ENCODE measurements at regions not wholly inside any gene's neighbourhood (a gene's known extent, or its start where the extent isn't known, plus 50 kb on each side); places are given as distances from the start of the nearest gene placed in this dataset.

DNA sequence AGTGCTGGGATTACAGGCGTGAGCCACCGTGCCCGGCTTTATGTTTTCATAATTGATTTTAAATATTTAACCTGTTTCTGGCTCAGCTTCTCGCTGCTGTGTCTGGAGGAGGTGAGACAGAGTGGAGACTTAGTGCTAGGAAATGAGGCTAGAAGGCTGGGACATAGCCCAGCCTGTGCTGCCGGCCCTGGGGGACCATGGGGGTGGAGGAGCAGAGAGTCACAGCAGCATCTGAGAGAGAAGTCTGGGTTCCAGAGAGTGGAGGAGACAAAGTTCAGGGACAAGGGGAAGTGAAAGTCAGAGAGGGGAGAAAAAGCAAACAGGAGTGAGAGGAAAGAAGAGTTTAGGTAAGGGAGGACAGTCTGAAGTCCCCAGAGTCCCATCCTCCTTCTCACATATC, 71.9 kb downstream of the LHX9 start:
- H3K36me3 ChIP-seq (ENCODE audit: control insufficient read depth, insufficient read depth, low read length) = peaks cover 23% of the 10 kb centered on the region; the same call in 1 of the 3 replicates
- CTCF ChIA-PET (ENCODE audit: low intra/inter-chr PET ratio) = no interaction called here
- H3K9me1 ChIP-seq (ENCODE audit: control insufficient read depth, insufficient read depth, low read length) = no peaks in the 10 kb centered on the region
- peaks cover 10% of the 10 kb centered on the region for H3K79me2 ChIP-seq (ENCODE audit: control insufficient read depth, insufficient read depth, low read length)
- H4K20me1 ChIP-seq (replicated peaks; ENCODE audit: control insufficient read depth, insufficient read depth, low read length) = no peaks in the 10 kb centered on the region
- ATAC-seq (peak; percentile 26), DNase-seq (ENCODE audit: extremely low read depth in 1 of 4, low spot score in 3 of 4) (no peak), FAIRE-seq (no peak)
- H3K27me3 ChIP-seq (ENCODE audit: control insufficient read depth in 2 of 2, insufficient read depth in 2 of 2, low read length in 2 of 2) = no peaks in the 10 kb centered on the region
- 83% methylated on average over 5 of the region's 5 CpGs for WGBS (ENCODE audit: insufficient coverage, low coverage, missing lambda C conversion rate)
- H3K9ac ChIP-seq (ENCODE audit: insufficient read depth in 1 of 2, low read depth in 2 of 2, low read length in 2 of 2) = no peak overlapping the region
- no peak overlapping the region for H2AFZ ChIP-seq (ENCODE audit: low read depth, low read length)
- TF ChIP-seq POLR2B (IDR thresholded peaks at IDR 0.05; ENCODE audit: low read depth, partially characterized antibody) (peak; percentile 48), BDP1 (IDR thresholded peaks at IDR 0.05; ENCODE audit: insufficient read depth, insufficient read length) (no peak)
- no peak overlapping the region for H3K27ac ChIP-seq (ENCODE audit: extremely low read depth, low read depth, low read length)
- no TSS peak for BruUV-seq (replicated peaks)
- intact Hi-C loops (cut with micrococcal nuclease) (no loop called here), in situ Hi-C loops (cut with MboI) (no loop called here)
- POLR2A ChIA-PET = interaction anchor here (0.8 to 0.9 kb wide), 2 partner anchors 9 to 12 kb away, joined by 4 to 5 read pairs; no protein-coding TSS in a partner anchor
- no peak overlapping the region for H3K4me3 ChIP-seq
- no peak overlapping the region for H3K4me2 ChIP-seq (ENCODE audit: insufficient read depth, low read length)
- no peaks in the 10 kb centered on the region for H3K9me3 ChIP-seq (replicated peaks; ENCODE audit: control insufficient read depth, insufficient read depth, low read depth, low read length)
- H3K4me1 ChIP-seq (replicated peaks in 1 of 2; ENCODE audit: control insufficient read depth in 2 of 2, insufficient read depth in 2 of 2, low read length in 2 of 2) = no peaks in the 10 kb centered on the region

DNA sequence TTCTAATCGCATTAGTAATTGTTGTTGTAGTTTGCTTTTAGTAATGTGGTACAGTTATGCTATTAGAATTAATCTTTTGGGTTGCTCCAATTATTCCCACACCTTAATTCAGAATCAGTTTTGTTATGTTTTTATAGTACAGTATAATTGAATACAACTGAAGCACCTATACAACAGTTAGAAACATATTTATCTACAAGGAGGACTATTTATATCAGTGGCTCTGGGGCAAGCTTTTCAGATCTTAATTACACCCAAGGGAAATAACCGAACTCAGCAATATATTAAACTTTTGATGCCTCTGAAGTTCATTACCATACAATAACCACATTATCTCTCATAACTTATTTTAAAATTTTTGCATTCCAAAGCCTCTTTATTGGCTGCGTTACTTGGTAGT, 74.4 kb downstream of the LHX9 start:
- FAIRE-seq = no peak
- in situ Hi-C loops (cut with MboI) = no loop called here
- POLR2A ChIA-PET = interaction anchor here (0.6 kb wide), 1 partner anchor 28 kb away, joined by 3 read pairs; no protein-coding TSS in a partner anchor
- DNase-seq (ENCODE audit: extremely low read depth in 1 of 4, low spot score in 3 of 4) = no peak
- no peaks in the 10 kb centered on the region for H3K4me1 ChIP-seq (replicated peaks in 1 of 2; ENCODE audit: control insufficient read depth in 2 of 2, insufficient read depth in 2 of 2, low read length in 2 of 2)
- no peak overlapping the region for H3K9ac ChIP-seq (ENCODE audit: insufficient read depth in 1 of 2, low read depth in 2 of 2, low read length in 2 of 2)
- CTCF ChIA-PET (ENCODE audit: low intra/inter-chr PET ratio) = no interaction called here
- H3K27me3 ChIP-seq (ENCODE audit: control insufficient read depth in 2 of 2, insufficient read depth in 2 of 2, low read length in 2 of 2) = no peaks in the 10 kb centered on the region
- BruUV-seq (replicated peaks) = no TSS peak
- TF ChIP-seq, protein P1, sequence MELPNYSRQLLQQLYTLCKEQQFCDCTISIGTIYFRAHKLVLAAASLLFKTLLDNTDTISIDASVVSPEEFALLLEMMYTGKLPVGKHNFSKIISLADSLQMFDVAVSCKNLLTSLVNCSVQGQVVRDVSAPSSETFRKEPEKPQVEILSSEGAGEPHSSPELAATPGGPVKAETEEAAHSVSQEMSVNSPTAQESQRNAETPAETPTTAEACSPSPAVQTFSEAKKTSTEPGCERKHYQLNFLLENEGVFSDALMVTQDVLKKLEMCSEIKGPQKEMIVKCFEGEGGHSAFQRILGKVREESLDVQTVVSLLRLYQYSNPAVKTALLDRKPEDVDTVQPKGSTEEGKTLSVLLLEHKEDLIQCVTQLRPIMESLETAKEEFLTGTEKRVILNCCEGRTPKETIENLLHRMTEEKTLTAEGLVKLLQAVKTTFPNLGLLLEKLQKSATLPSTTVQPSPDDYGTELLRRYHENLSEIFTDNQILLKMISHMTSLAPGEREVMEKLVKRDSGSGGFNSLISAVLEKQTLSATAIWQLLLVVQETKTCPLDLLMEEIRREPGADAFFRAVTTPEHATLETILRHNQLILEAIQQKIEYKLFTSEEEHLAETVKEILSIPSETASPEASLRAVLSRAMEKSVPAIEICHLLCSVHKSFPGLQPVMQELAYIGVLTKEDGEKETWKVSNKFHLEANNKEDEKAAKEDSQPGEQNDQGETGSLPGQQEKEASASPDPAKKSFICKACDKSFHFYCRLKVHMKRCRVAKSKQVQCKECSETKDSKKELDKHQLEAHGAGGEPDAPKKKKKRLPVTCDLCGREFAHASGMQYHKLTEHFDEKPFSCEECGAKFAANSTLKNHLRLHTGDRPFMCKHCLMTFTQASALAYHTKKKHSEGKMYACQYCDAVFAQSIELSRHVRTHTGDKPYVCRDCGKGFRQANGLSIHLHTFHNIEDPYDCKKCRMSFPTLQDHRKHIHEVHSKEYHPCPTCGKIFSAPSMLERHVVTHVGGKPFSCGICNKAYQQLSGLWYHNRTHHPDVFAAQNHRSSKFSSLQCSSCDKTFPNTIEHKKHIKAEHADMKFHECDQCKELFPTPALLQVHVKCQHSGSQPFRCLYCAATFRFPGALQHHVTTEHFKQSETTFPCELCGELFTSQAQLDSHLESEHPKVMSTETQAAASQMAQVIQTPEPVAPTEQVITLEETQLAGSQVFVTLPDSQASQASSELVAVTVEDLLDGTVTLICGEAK (IDR thresholded peaks at IDR 0.05) = no peak
- TF ChIP-seq, protein P1 (CRISPR knock-in tag; IDR thresholded peaks at IDR 0.05) = no peak
- TF ChIP-seq C11orf30 (IDR thresholded peaks at IDR 0.05; ENCODE audit: low read depth) = peak; percentile 41; the same call in 1 of the 2 replicates
- no peak for TF ChIP-seq PPARD (CRISPR knock-in tag; IDR thresholded peaks at IDR 0.05)
- H4K20me1 ChIP-seq (replicated peaks; ENCODE audit: control insufficient read depth, insufficient read depth, low read length) = no peaks in the 10 kb centered on the region
- H3K79me2 ChIP-seq (ENCODE audit: control insufficient read depth, insufficient read depth, low read length) = peaks cover 25% of the 10 kb centered on the region
- H2AFZ ChIP-seq (ENCODE audit: low read depth, low read length) = no peak overlapping the region
- no peak overlapping the region for H3K4me2 ChIP-seq (ENCODE audit: insufficient read depth, low read length)
- peaks cover 23% of the 10 kb centered on the region; the same call in 1 of the 3 replicates for H3K36me3 ChIP-seq (ENCODE audit: control insufficient read depth, insufficient read depth, low read length)
- intact Hi-C loops (cut with micrococcal nuclease) = loop anchor here (10.0 kb wide), 2 partner anchors 217 to 283 kb away; partner anchors contain the start of gene DENND1B
- no peak overlapping the region for H3K4me3 ChIP-seq
- no peaks in the 10 kb centered on the region for H3K9me3 ChIP-seq (replicated peaks; ENCODE audit: control insufficient read depth, insufficient read depth, low read depth, low read length)
- no peak for ATAC-seq
- H3K9me1 ChIP-seq (ENCODE audit: control insufficient read depth, insufficient read depth, low read length) = no peaks in the 10 kb centered on the region
- WGBS (ENCODE audit: insufficient coverage, low coverage, missing lambda C conversion rate) = 60% methylated on average over 3 of the region's 3 CpGs
- no peak overlapping the region for H3K27ac ChIP-seq (ENCODE audit: extremely low read depth, low read depth, low read length)

All from K562 (cell line).